Activated CD4-positive, alpha-beta T cell treated with anti-CD3 and anti-CD28 coated beads for 4 hours (primary cell): ENCODE measurements at regions not wholly inside any gene's neighbourhood (a gene's known extent, or its start where the extent isn't known, plus 50 kb on each side); places are given as distances from the start of the nearest gene placed in this dataset.

Experiments used
- DNase-seq, 2 donors: peaks; one replicate each; pipeline ENCODE4 v3.0.0-alpha.2; 2020

GRCh38 chr5:158324236-158324635, 465.3 kb upstream of the CLINT1 start:
- no peak for DNase-seq

GRCh38 chr5:158322620-158323019, 463.7 kb upstream of the CLINT1 start:
- no peak for DNase-seq

GRCh38 chr5:158320934-158321333, 462.0 kb upstream of the CLINT1 start:
- no peak for DNase-seq

- DNase-seq = no peak
These were observed 461.3 kb upstream of the CLINT1 start for GRCh38 chr5:158320178-158320674.

GRCh38 chr5:158317507-158317906, 458.6 kb upstream of the CLINT1 start:
- DNase-seq = no peak

GRCh38 chr5:158313733-158314464, 455.0 kb upstream of the CLINT1 start:
- DNase-seq = no peak

- DNase-seq = no peak
These were observed 454.2 kb upstream of the CLINT1 start for GRCh38 chr5:158313027-158313732.

- DNase-seq = no peak
These were observed 450.3 kb upstream of the CLINT1 start for GRCh38 chr5:158309088-158309807.

DNA sequence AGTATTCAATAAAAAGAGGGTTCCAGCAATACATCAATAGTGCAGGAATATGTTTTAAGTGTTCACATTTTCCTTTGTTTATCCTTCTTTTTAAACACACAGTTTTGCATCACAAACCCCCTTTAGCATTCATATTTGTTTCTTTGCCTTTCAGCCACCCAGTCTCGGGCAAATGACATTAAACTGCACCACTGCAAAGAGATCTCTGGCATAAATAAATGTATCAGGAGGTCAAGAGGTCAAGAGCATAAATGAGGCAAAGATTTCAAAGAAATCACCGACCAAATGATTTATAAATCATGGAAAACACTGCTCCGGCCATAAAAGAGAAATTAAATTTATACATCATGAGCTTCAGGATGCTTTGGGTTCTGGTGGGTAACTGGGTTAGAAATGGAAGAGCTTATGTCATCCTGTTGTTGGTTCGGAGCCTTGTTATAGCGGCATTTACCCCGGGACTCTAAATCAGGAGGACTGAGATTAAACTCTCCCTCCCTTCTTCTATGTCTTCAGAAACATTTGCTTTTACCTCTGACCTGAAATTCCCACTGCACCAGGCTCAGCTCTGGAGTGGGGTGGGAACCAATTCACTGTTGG, 449.6 kb upstream of the CLINT1 start:
- no peak for DNase-seq

- DNase-seq = no peak
These were observed 446.9 kb upstream of the CLINT1 start for GRCh38 chr5:158305861-158306260.

DNA sequence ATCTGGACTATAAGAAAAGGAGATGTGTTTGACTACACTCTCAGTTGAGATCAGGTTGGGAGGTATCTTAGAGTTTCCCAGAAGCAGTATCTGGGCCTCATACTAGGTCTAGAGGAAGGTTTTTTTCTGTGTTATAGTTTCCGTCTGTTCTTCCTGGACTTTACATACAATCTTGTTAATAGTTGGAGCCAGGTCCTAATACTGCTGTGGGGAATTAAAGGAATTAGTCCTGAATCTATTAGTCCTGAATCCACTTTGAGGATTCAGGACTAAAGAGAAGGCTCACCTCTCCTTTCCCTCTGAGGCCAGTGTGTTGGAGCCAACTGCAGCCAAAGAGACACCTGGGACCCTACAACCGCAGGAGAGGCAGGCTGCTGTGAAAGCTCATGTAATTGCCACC, 445.7 kb upstream of the CLINT1 start:
- DNase-seq = no peak

- DNase-seq = no peak
These were observed 444.9 kb upstream of the CLINT1 start for GRCh38 chr5:158303883-158304282.

- DNase-seq = no peak
These were observed 444.3 kb upstream of the CLINT1 start for GRCh38 chr5:158303275-158303674.

GRCh38 chr5:158302029-158302428, 443.1 kb upstream of the CLINT1 start:
- no peak for DNase-seq

- DNase-seq = no peak
These were observed 442.2 kb upstream of the CLINT1 start for GRCh38 chr5:158301186-158301585.

DNA sequence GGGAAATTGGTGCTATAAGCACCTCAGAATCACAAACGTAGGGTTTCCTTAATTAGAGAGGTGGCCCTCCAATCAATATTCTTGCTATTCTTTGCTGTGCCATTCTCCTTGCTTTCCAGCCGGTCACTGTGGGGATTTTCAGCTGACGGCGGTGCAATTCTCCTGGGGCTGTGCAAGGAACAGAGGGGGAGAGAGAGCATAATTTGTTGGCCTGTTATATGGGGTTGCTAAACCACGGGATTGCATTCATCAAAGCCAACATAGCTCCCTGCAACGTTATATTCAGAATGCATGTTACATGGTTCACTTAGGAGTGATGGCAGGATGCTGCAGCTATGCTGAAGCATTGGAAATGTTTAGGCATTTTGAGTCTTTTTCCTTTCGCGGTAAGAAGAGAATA, 441.3 kb upstream of the CLINT1 start:
- no peak for DNase-seq

- no peak for DNase-seq
These were observed 438.1 kb upstream of the CLINT1 start for GRCh38 chr5:158297002-158297527.

GRCh38 chr5:158294701-158295100, 435.8 kb upstream of the CLINT1 start:
- DNase-seq = no peak

- DNase-seq = no peak
These were observed 434.0 kb upstream of the CLINT1 start for GRCh38 chr5:158292981-158293380.

- DNase-seq = no peak
These were observed 431.0 kb upstream of the CLINT1 start for GRCh38 chr5:158289967-158290366.

- no peak for DNase-seq
These were observed 429.3 kb upstream of the CLINT1 start for GRCh38 chr5:158288272-158288657.

- DNase-seq = no peak
These were observed 428.8 kb upstream of the CLINT1 start for GRCh38 chr5:158287643-158288271.

- DNase-seq = no peak
These were observed 427.9 kb upstream of the CLINT1 start for GRCh38 chr5:158286827-158287226.
